Left lung (tissue), 4 donors: ENCODE measurements at regions not wholly inside any gene's neighbourhood (a gene's known extent, or its start where the extent isn't known, plus 50 kb on each side); places are given as distances from the start of the nearest gene placed in this dataset.

Experiments used
- ATAC-seq: fragments of 200-7000 bp; cut with Tn5 transposase; one replicate; pipeline ENCODE4 v1.9.1; 2020; ENCODE audit warnings: moderate library complexity
- DNase-seq, 4 donors: peaks; one replicate each; pipeline ENCODE4 v3.0.0-alpha.2; 2013 to 2020
- H3K27ac ChIP-seq, 2 donors: fragments of 200-600 bp; sonication (generic) in 1 of 2; one replicate each; pipeline versions ENCODE4 v1.5.0 to v1.8.0; 2020 to 2021
- H3K27me3 ChIP-seq, 2 donors: fragments of 200-600 bp; sonication (generic) in 1 of 2; one replicate each; pipeline versions ENCODE4 v1.5.0 to v1.8.0; 2020 to 2021
- H3K36me3 ChIP-seq, 2 donors: fragments of 200-600 bp; sonication (generic) in 1 of 2; one replicate each; pipeline versions ENCODE4 v1.5.0 to v1.8.0; 2020 to 2021
- H3K4me1 ChIP-seq, 2 donors: fragments of 200-600 bp; one replicate each; pipeline ENCODE4 v1.8.0; 2021
- H3K4me3 ChIP-seq, 2 donors: fragments of 200-600 bp; sonication (generic) in 1 of 2; one replicate each; pipeline versions ENCODE4 v1.5.0 to v1.8.0; 2020 to 2021; ENCODE audit warnings: mild to moderate bottlenecking in 1 of 2
- H3K9me3 ChIP-seq, 2 donors: fragments of 200-600 bp; sonication (generic) in 1 of 2; one replicate each; pipeline versions ENCODE4 v1.5.0 to v1.8.0; 2020 to 2021
- CTCF ChIP-seq, 2 donors: fragments of 200-600 bp; sonication (generic) in 1 of 2; IDR thresholded peaks; one replicate each; pipeline versions ENCODE4 v1.5.0 to v1.8.0; 2021; ENCODE audit warnings: antibody characterized with exemption in 2 of 2
- intact Hi-C, 2 donors: fragments of 100-400 bp; cut with DNase I; formaldehyde crosslinking; loops; one replicate each; pipeline versions ENCODE4 v1.11.2 to v1.14.2; 2022
- donor health status: DM: no; HTN: yes; CAD: no.
- donor health status: DM: no; HTN: no; CAD: no.

- Histone ChIP-seq H3K4me1 (no peaks in the 10 kb centered on the region), H3K27me3 (no peaks in the 10 kb centered on the region), H3K9me3 (no peaks in the 10 kb centered on the region), H3K36me3 (no peaks in the 10 kb centered on the region), H3K4me3 (no peak overlapping the region), H3K27ac (no peak overlapping the region)
- no peak for TF ChIP-seq CTCF (IDR thresholded peaks at IDR 0.05)
- intact Hi-C loops, result no loop called here
- ATAC-seq (no peak), DNase-seq (no peak)
Observed at GRCh38 chr13:108428691-108429090, 159.2 kb downstream of the TNFSF13B start.

- Histone ChIP-seq H3K9me3 (no peaks in the 10 kb centered on the region), H3K27ac (no peak overlapping the region), H3K4me1 (no peaks in the 10 kb centered on the region), H3K4me3 (no peak overlapping the region), H3K27me3 (no peaks in the 10 kb centered on the region), H3K36me3 (no peaks in the 10 kb centered on the region)
- intact Hi-C loops, result no loop called here
- DNase-seq, result no peak
- TF ChIP-seq CTCF (IDR thresholded peaks at IDR 0.05), result no peak
- ATAC-seq, result no peak
Observed at GRCh38 chr13:108433976-108434755, 164.6 kb downstream of the TNFSF13B start.

GRCh38 chr13:108435393-108436149, 166.1 kb downstream of the TNFSF13B start:
- Histone ChIP-seq H3K4me3 (no peak overlapping the region), H3K4me1 (no peaks in the 10 kb centered on the region), H3K27ac (no peak overlapping the region), H3K36me3 (no peaks in the 10 kb centered on the region), H3K9me3 (no peaks in the 10 kb centered on the region), H3K27me3 (no peaks in the 10 kb centered on the region)
- no peak for TF ChIP-seq CTCF (IDR thresholded peaks at IDR 0.05)
- DNase-seq (no peak), ATAC-seq (no peak)
- intact Hi-C loops, result no loop called here

GRCh38 chr13:108437496-108437895, 168.0 kb downstream of the TNFSF13B start:
- Histone ChIP-seq H3K4me3 (no peak overlapping the region), H3K27ac (no peak overlapping the region), H3K36me3 (no peaks in the 10 kb centered on the region), H3K27me3 (no peaks in the 10 kb centered on the region), H3K4me1 (no peaks in the 10 kb centered on the region), H3K9me3 (no peaks in the 10 kb centered on the region)
- DNase-seq (no peak), ATAC-seq (peak; percentile 66)
- intact Hi-C loops, result no loop called here
- no peak for TF ChIP-seq CTCF (IDR thresholded peaks at IDR 0.05)

GRCh38 chr13:108439556-108439955, 170.0 kb downstream of the TNFSF13B start:
- H3K27me3 ChIP-seq, result no peaks in the 10 kb centered on the region
- DNase-seq, result no peak
- no peaks in the 10 kb centered on the region for H3K9me3 ChIP-seq
- intact Hi-C loops, result no loop called here
- H3K4me3 ChIP-seq, result no peak overlapping the region
- no peak for ATAC-seq
- TF ChIP-seq CTCF (IDR thresholded peaks at IDR 0.05), result no peak
- no peaks in the 10 kb centered on the region for H3K4me1 ChIP-seq
- H3K27ac ChIP-seq, result no peak overlapping the region
- H3K36me3 ChIP-seq, result no peaks in the 10 kb centered on the region
